ENCODE measurements at regions not wholly inside any gene's neighbourhood (a gene's known extent, or its start where the extent isn't known, plus 50 kb on each side); places are given as distances from the start of the nearest gene placed in this dataset.
"Not testable (repeated sequence)": the region's sequence is repeated elsewhere in the genome, so short reads cannot be mapped to it uniquely, and the experiment has no call there.

DNA sequence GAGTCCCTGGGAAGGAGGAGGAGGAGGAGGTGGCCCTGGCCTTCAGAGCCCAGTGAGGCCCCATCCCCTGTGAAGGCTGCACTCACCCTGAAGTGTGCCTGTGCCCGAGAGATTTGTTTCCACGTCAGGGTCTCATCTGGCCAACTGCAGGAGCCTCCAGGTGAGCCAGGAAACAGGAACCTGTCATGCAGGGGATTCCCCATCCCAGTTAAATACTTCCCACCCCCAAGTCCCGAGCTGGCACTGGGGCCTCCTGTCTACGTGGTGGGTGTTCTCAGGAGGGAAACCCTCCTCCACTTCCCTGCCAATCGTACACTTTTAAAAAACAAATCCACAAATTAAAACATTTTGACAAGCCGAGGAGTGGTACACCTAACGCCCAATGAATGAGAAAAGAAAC, 50.9 kb upstream of the SFSWAP start:
- H3K36me3 ChIP-seq (ENCODE audit: control insufficient read depth, insufficient read depth, low read length); H2BK20ac ChIP-seq (ENCODE audit: low read depth, low read length); BruUV-seq (replicated peaks); POLR2A ChIA-PET (ENCODE audit: unreplicated experiment); H4K91ac ChIP-seq (ENCODE audit: insufficient read depth, low read depth, low read length); H4K20me1 ChIP-seq (ENCODE audit: insufficient read depth, low read length); H2BK120ac ChIP-seq (ENCODE audit: low read depth, low read length); H3K9me3 ChIP-seq (ENCODE audit: control insufficient read depth, insufficient read depth, low read length); CTCF ChIA-PET; H3K18ac ChIP-seq (ENCODE audit: low read depth, low read length); H2BK5ac ChIP-seq (ENCODE audit: low read depth, low read length, poor library complexity, severe bottlenecking); H4K8ac ChIP-seq (ENCODE audit: low read depth in 2 of 2, low read length in 2 of 2); H3K4ac ChIP-seq (ENCODE audit: low read depth, low read length); H2AK9ac ChIP-seq (replicated peaks; ENCODE audit: low read depth, low read length, poor library complexity); ATAC-seq (ENCODE audit: low read depth); H2AFZ ChIP-seq (replicated peaks; ENCODE audit: low read length, poor library complexity); H3K14ac ChIP-seq (replicated peaks; ENCODE audit: low read depth, low read length); H2BK15ac ChIP-seq (ENCODE audit: low read depth, low read length); H3K56ac ChIP-seq (ENCODE audit: extremely low read depth, insufficient read depth, low read length); H3K4me2 ChIP-seq (ENCODE audit: low read depth, low read length); H3K9ac ChIP-seq (ENCODE audit: low read depth, low read length); H2AK5ac ChIP-seq (ENCODE audit: low read depth, low read length); H3K9me1 ChIP-seq (ENCODE audit: insufficient read depth, low read length); H3K27ac ChIP-seq (ENCODE audit: insufficient read depth, low read length); H4K5ac ChIP-seq (ENCODE audit: low read depth, low read length); H3K27me3 ChIP-seq (ENCODE audit: control insufficient read depth, insufficient read depth, low read length); H3K4me3 ChIP-seq (ENCODE audit: insufficient read depth, low read depth, low read length); DNase-seq; dilution Hi-C loops (cut with HindIII; ENCODE audit: low sequenced_read_pairs, unreplicated experiment); in situ Hi-C loops (cut with MboI; ENCODE audit: low sequenced_read_pairs); intact Hi-C loops (cut with micrococcal nuclease); H3K79me1 ChIP-seq (ENCODE audit: low read depth in 1 of 2, low read length in 2 of 2); H3K23ac ChIP-seq (ENCODE audit: low read depth, low read length); H3K4me1 ChIP-seq (ENCODE audit: control insufficient read depth, insufficient read depth, low read length): not testable (repeated sequence)
- 47% methylated on average over 4 of the region's 7 CpGs; no CpG with 5 or more reads in 1 of the 2 experiments for WGBS, 2 experiments (ENCODE audit: extremely low coverage in 2 of 2, insufficient read length in 1 of 2)

DNA sequence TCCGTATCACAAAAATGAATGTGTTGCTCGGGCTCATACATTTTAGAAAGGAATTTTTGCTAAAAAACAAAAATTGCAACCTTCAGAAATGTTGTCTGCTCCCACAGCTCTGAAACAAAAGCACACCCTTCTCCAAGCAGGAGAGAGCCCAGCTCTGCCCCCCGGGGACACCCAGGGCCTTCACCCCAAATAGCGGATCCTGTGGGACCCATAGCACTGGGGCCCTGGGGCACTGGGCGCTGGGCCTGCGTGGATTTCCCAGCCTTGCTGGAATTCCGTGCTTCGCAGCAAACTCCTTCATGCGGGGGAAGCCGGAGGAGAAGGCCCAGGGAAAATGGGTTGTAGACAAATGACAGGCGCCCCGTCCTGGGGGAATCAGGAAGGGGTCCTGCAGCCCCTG, 50.5 kb upstream of the SFSWAP start:
- H3K4ac ChIP-seq (ENCODE audit: low read depth, low read length); H3K18ac ChIP-seq (ENCODE audit: low read depth, low read length); H3K9me1 ChIP-seq (ENCODE audit: insufficient read depth, low read length); intact Hi-C loops (cut with micrococcal nuclease); H3K4me2 ChIP-seq (ENCODE audit: low read depth, low read length); H2BK20ac ChIP-seq (ENCODE audit: low read depth, low read length); H2BK5ac ChIP-seq (ENCODE audit: low read depth, low read length, poor library complexity, severe bottlenecking); H3K79me1 ChIP-seq (ENCODE audit: low read depth in 1 of 2, low read length in 2 of 2); dilution Hi-C loops (cut with HindIII; ENCODE audit: low sequenced_read_pairs, unreplicated experiment); DNase-seq; in situ Hi-C loops (cut with MboI; ENCODE audit: low sequenced_read_pairs); H2AFZ ChIP-seq (replicated peaks; ENCODE audit: low read length, poor library complexity); H2BK120ac ChIP-seq (ENCODE audit: low read depth, low read length); H4K8ac ChIP-seq (ENCODE audit: low read depth in 2 of 2, low read length in 2 of 2); CTCF ChIA-PET; POLR2A ChIA-PET (ENCODE audit: unreplicated experiment); ATAC-seq (ENCODE audit: low read depth); H2AK5ac ChIP-seq (ENCODE audit: low read depth, low read length); H4K91ac ChIP-seq (ENCODE audit: insufficient read depth, low read depth, low read length); H3K27me3 ChIP-seq (ENCODE audit: control insufficient read depth, insufficient read depth, low read length); H3K27ac ChIP-seq (ENCODE audit: insufficient read depth, low read length); H3K56ac ChIP-seq (ENCODE audit: extremely low read depth, insufficient read depth, low read length); H3K9ac ChIP-seq (ENCODE audit: low read depth, low read length); H4K20me1 ChIP-seq (ENCODE audit: insufficient read depth, low read length); H3K4me1 ChIP-seq (ENCODE audit: control insufficient read depth, insufficient read depth, low read length); H3K23ac ChIP-seq (ENCODE audit: low read depth, low read length); H4K5ac ChIP-seq (ENCODE audit: low read depth, low read length); BruUV-seq (replicated peaks); H3K4me3 ChIP-seq (ENCODE audit: insufficient read depth, low read depth, low read length); H3K36me3 ChIP-seq (ENCODE audit: control insufficient read depth, insufficient read depth, low read length); H3K14ac ChIP-seq (replicated peaks; ENCODE audit: low read depth, low read length); H2BK15ac ChIP-seq (ENCODE audit: low read depth, low read length); H2AK9ac ChIP-seq (replicated peaks; ENCODE audit: low read depth, low read length, poor library complexity); H3K9me3 ChIP-seq (ENCODE audit: control insufficient read depth, insufficient read depth, low read length): not testable (repeated sequence)
- WGBS, 2 experiments (ENCODE audit: extremely low coverage in 2 of 2, insufficient read length in 1 of 2), result 80% methylated on average over 1 of the region's 12 CpGs; no CpG with 5 or more reads in 1 of the 2 experiments

Data from IMR-90 (cell line).